GM12878 (cell line): ENCODE measurements at regions not wholly inside any gene's neighbourhood (a gene's known extent, or its start where the extent isn't known, plus 50 kb on each side); places are given as distances from the start of the nearest gene placed in this dataset.

ENCODE experiments used
- ATAC-seq: fragments of 200-7000 bp; cut with Tn5 transposase; 3 replicates; pipeline ENCODE4 v1.9.1; 2020; ENCODE audit warnings: mild to moderate bottlenecking, moderate library complexity
- BruUV-seq: library from RNA; stranded (reverse); fragments of 400-500 nt; replicated peaks from 2 replicates; lab custom pipeline; 2021; lab: Mats Ljungman, UMichigan
- CTCF ChIA-PET: fragments of 300-600 bp; sonication (Branson Sonifier 250); formaldehyde crosslinking; extraction: SDS; loops from one replicate; lab custom pipeline; 2021; ENCODE audit warnings: inconsistent platforms; lab: Yijun Ruan, JAX
- POLR2A ChIA-PET: fragments of 350-600 bp; formaldehyde crosslinking; extraction: SDS; loops from one replicate; lab custom pipeline; 2021; ENCODE audit warnings: inconsistent platforms; lab: Charles Lee
- RAD21 ChIA-PET: fragments of 300-600 bp; sonication (Branson Sonifier 250); formaldehyde crosslinking; loops from one replicate; lab custom pipeline; 2023; ENCODE audit warnings: antibody characterized with exemption; ENCODE audit not compliant: unreplicated experiment; lab: Charles Lee
- SMC1A ChIA-PET: fragments of 300-600 bp; sonication (Branson Sonifier 250); formaldehyde crosslinking; loops from one replicate; lab custom pipeline; 2023; ENCODE audit not compliant: unreplicated experiment, uncharacterized antibody; lab: Charles Lee
- DNase-seq: peaks from one replicate; pipeline ENCODE4 v3.0.0-alpha.2; 2011; ENCODE audit warnings: low read depth, low spot score
- FAIRE-seq: peaks from 3 replicates; lab custom pipeline; 2011; peaks lifted over from hg19 to GRCh38; lab: Jason Lieb, UNC
- H2AFZ ChIP-seq: 2 replicates; pipeline ENCODE4 v1.6.0; 2011; ENCODE audit warnings: low read depth, low read length, control low read depth; ENCODE audit not compliant: control insufficient read depth
- H3K27ac ChIP-seq: 2 replicates; pipeline ENCODE4 v1.5.1; 2011; ENCODE audit warnings: control low read depth; ENCODE audit not compliant: control insufficient read depth, insufficient read depth
- H3K27me3 ChIP-seq, 2 experiments: replicated peaks in 1 of 2; 2 replicates each; pipeline versions ENCODE4 v1.6.0 to v1.6.1; 2011; ENCODE audit warnings: low read length in 1 of 2; ENCODE audit not compliant: control insufficient read depth in 2 of 2, insufficient read depth in 2 of 2
- H3K36me3 ChIP-seq, 2 experiments: 2 replicates each; pipeline ENCODE4 v1.5.1; 2011; ENCODE audit warnings: low read length in 1 of 2; ENCODE audit not compliant: control insufficient read depth in 2 of 2, insufficient read depth in 2 of 2
- H3K4me1 ChIP-seq: 2 replicates; pipeline ENCODE4 v1.6.1; 2011; ENCODE audit warnings: mild to moderate bottlenecking, low read length, moderate library complexity, mixed read lengths; ENCODE audit not compliant: control insufficient read depth, insufficient read depth
- H3K4me2 ChIP-seq: 2 replicates; pipeline ENCODE4 v1.6.0; 2011; ENCODE audit warnings: control low read depth; ENCODE audit not compliant: control insufficient read depth, insufficient read depth
- H3K4me3 ChIP-seq: fragments of 200-600 bp; sonication (generic); 2 replicates; pipeline ENCODE4 v1.5.1; 2016
- H3K79me2 ChIP-seq: 2 replicates; pipeline ENCODE4 v1.6.0; 2011; ENCODE audit warnings: low read length; ENCODE audit not compliant: control insufficient read depth, insufficient read depth
- H3K9ac ChIP-seq: 2 replicates; pipeline ENCODE4 v1.8.0; 2011; ENCODE audit warnings: low read length, control low read depth, mixed read lengths; ENCODE audit not compliant: control insufficient read depth, insufficient read depth
- H3K9me3 ChIP-seq: replicated peaks from 3 replicates; pipeline ENCODE4 v1.5.1; 2011; ENCODE audit warnings: mild to moderate bottlenecking, low read length; ENCODE audit not compliant: control insufficient read depth, insufficient read depth
- H4K20me1 ChIP-seq: 2 replicates; pipeline ENCODE4 v1.6.0; 2011; ENCODE audit not compliant: control insufficient read depth, insufficient read depth
- FOXK2 ChIP-seq: fragments of 450-650 bp; IDR thresholded peaks from 2 replicates; pipeline ENCODE4 v1.6.1; 2017; ENCODE audit warnings: mild to moderate bottlenecking, moderate library complexity
- POU2F2 ChIP-seq: IDR thresholded peaks from 3 replicates; pipeline ENCODE4 v1.6.1; 2011; ENCODE audit warnings: low read depth, mild to moderate bottlenecking, low read length, borderline replicate concordance
- RAD21 ChIP-seq: IDR thresholded peaks from 2 replicates; pipeline ENCODE4 v1.6.1; 2011; ENCODE audit warnings: mild to moderate bottlenecking, low read depth, low read length, moderate library complexity; ENCODE audit not compliant: insufficient read depth
- RFX5 ChIP-seq: IDR thresholded peaks from 2 replicates; pipeline ENCODE4 v1.6.1; 2011; ENCODE audit warnings: low read depth, low read length, improper control_type of control experiment
- ZSCAN29 ChIP-seq: fragments of 450-650 bp; IDR thresholded peaks from 2 replicates; pipeline ENCODE4 v1.6.1; 2017; ENCODE audit warnings: mild to moderate bottlenecking, moderate library complexity
- WGBS: methylation state at CpG from one replicate; pipeline ENCODE4 v1.1.6; 2016; ENCODE audit warnings: low lambda C conversion rate; ENCODE audit not compliant: insufficient replicate concordance, insufficient coverage; ENCODE audit errors: missing lambda C conversion rate; 5-methylcytosine and 5-hydroxymethylcytosine counted together
- in situ Hi-C: fragments of 300-500 bp; cut with MboI; formaldehyde crosslinking; loops from 9 replicates; pipeline ENCODE4 v1.14.3; 2018; ENCODE audit warnings: mixed read lengths
- intact Hi-C: fragments of 100-400 bp; cut with micrococcal nuclease; formaldehyde crosslinking; loops from one replicate; pipeline ENCODE4 v1.14.2; 2022; ENCODE audit not compliant: unreplicated experiment
- TF ChIP-seq, protein P1 (sequence below): fragments of 150-350 bp; IDR thresholded peaks from 2 replicates; pipeline ENCODE4 v1.6.1; 2014; ENCODE audit warnings: mild to moderate bottlenecking, low read depth, low read length
- TF ChIP-seq, protein P2 (sequence below): IDR thresholded peaks from 2 replicates; pipeline ENCODE4 v1.6.1; 2012; ENCODE audit warnings: low read depth, low read length, improper control_type of control experiment

DNA sequence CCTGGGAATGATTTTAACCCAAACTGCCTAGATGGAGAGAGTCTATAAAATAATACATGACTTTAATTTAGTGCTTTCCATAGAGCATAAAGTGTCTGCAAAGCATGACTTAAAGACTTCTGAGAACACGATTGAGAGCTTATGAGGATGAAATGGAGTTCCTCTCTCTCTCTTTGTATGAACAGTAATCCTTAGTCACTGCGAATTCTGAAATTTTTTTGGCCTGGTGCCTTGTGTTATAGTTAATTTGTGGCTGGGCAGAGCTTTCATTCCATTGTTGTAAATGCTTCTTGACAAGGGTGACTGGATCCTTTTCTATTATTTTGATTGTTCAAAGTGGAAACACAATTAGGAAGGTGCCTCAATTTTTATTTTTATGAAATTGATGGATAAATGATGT lies 179.5 kb downstream of the CEP135 start:
- Histone ChIP-seq H2AFZ (no peak overlapping the region), H4K20me1 (no peaks in the 10 kb centered on the region), H3K4me3 (no peak overlapping the region), H3K4me1 (no peaks in the 10 kb centered on the region), H3K27ac (no peak overlapping the region), H3K9me3 (no peaks in the 10 kb centered on the region), H3K9ac (no peak overlapping the region), H3K4me2 (no peak overlapping the region), H3K36me3 (no peaks in the 10 kb centered on the region), H3K27me3 (no peaks in the 10 kb centered on the region), H3K79me2 (no peaks in the 10 kb centered on the region)
- FAIRE-seq: no peak
- no TSS peak for BruUV-seq
- SMC1A ChIA-PET: no interaction called here
- RAD21 ChIA-PET: interaction anchor here (1.0 kb wide), 1 partner anchor 9 kb away, joined by 4 read pairs; no protein-coding TSS in a partner anchor
- CTCF ChIA-PET: interaction anchor here (0.9 to 1.8 kb wide), 2 partner anchors 26 to 44 kb away, joined by 3 read pairs; no protein-coding TSS in a partner anchor
- ATAC-seq: no peak
- WGBS: 3% methylated on average over 2 of the region's 2 CpGs
- TF ChIP-seq, protein P1, sequence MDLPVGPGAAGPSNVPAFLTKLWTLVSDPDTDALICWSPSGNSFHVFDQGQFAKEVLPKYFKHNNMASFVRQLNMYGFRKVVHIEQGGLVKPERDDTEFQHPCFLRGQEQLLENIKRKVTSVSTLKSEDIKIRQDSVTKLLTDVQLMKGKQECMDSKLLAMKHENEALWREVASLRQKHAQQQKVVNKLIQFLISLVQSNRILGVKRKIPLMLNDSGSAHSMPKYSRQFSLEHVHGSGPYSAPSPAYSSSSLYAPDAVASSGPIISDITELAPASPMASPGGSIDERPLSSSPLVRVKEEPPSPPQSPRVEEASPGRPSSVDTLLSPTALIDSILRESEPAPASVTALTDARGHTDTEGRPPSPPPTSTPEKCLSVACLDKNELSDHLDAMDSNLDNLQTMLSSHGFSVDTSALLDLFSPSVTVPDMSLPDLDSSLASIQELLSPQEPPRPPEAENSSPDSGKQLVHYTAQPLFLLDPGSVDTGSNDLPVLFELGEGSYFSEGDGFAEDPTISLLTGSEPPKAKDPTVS: no peak
- no peak for TF ChIP-seq POU2F2
- no peak for TF ChIP-seq RFX5
- TF ChIP-seq ZSCAN29: no peak
- TF ChIP-seq, protein P2, sequence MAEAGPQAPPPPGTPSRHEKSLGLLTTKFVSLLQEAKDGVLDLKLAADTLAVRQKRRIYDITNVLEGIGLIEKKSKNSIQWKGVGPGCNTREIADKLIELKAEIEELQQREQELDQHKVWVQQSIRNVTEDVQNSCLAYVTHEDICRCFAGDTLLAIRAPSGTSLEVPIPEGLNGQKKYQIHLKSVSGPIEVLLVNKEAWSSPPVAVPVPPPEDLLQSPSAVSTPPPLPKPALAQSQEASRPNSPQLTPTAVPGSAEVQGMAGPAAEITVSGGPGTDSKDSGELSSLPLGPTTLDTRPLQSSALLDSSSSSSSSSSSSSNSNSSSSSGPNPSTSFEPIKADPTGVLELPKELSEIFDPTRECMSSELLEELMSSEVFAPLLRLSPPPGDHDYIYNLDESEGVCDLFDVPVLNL: no peak
- no peak for TF ChIP-seq RAD21
- TF ChIP-seq FOXK2: no peak
- intact Hi-C loops (loop anchor here (10.0 kb wide), 1 partner anchor 177 kb away; no protein-coding TSS in a partner anchor), in situ Hi-C loops (no loop called here)
- POLR2A ChIA-PET: no interaction called here
- DNase-seq: no peak
